ENCODE measurements at regions not wholly inside any gene's neighbourhood (a gene's known extent, or its start where the extent isn't known, plus 50 kb on each side); places are given as distances from the start of the nearest gene placed in this dataset.

DNA sequence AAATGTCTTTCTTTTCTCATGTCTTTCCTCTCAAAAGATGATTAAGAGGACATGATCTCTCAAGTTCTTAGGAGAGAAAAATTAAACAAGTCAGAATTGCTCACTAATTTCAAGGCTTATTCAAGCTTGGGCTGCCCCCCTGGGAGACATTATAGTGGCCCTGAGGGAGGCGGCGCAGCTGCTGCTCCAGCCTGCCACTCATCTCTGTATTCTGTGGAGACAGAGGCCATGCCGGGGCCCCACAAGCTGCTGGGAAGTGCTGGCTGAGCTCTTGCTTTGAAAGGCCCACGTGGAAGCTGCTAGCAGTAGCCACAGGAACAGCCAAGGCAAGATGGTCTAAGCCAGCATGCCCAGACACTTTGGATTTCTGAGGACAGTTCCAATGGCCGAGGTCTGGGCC, 267.4 kb downstream of the LNPK start:
- H3K36me3 ChIP-seq = no peaks in the 10 kb centered on the region
- no peaks in the 10 kb centered on the region for H3K4me1 ChIP-seq
- no peak overlapping the region for H3K4me3 ChIP-seq
- no peaks in the 10 kb centered on the region for H3K9me3 ChIP-seq
- TF ChIP-seq EP300 (IDR thresholded peaks at IDR 0.05) = no peak
- TF ChIP-seq POLR2A (IDR thresholded peaks at IDR 0.05) = no peak
- TF ChIP-seq POLR2AphosphoS5 (IDR thresholded peaks at IDR 0.05) = no peak
- TF ChIP-seq, protein P1, sequence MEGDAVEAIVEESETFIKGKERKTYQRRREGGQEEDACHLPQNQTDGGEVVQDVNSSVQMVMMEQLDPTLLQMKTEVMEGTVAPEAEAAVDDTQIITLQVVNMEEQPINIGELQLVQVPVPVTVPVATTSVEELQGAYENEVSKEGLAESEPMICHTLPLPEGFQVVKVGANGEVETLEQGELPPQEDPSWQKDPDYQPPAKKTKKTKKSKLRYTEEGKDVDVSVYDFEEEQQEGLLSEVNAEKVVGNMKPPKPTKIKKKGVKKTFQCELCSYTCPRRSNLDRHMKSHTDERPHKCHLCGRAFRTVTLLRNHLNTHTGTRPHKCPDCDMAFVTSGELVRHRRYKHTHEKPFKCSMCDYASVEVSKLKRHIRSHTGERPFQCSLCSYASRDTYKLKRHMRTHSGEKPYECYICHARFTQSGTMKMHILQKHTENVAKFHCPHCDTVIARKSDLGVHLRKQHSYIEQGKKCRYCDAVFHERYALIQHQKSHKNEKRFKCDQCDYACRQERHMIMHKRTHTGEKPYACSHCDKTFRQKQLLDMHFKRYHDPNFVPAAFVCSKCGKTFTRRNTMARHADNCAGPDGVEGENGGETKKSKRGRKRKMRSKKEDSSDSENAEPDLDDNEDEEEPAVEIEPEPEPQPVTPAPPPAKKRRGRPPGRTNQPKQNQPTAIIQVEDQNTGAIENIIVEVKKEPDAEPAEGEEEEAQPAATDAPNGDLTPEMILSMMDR (IDR thresholded peaks at IDR 0.05) = no peak
- H3K27me3 ChIP-seq = no peaks in the 10 kb centered on the region
- DNase-seq (peak in 1 of 2 donors; percentile 15), ATAC-seq (ENCODE audit: low FRiP score in 2 of 2) (no peak)
- H3K27ac ChIP-seq = no peak overlapping the region
- WGBS, 2 donors = 60 to 70% methylated on average over 5 of the region's 5 CpGs

DNA sequence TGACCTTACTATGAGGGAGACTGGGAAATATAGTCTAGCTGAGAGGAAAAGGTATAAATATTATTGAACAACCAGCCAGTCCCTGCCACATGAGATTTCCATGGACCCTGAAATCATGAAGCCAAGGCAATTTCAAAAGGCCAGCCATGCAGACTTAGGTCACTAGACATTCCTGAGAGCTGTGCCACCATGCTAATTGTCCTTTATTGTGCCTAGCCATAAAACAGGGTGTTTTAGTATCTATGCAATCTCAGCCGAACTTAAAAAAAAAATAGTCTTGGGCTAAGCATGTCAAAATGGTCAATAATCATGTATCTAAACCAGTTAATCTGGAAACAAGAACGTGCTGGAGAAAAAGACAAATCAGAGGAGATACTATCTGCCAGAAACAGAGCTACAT, 269.5 kb downstream of the LNPK start:
- WGBS, 2 donors = 71 to 73% methylated on average over 2 of the region's 2 CpGs
- no peak overlapping the region for H3K4me3 ChIP-seq
- DNase-seq (no peak), ATAC-seq (ENCODE audit: low FRiP score in 2 of 2) (no peak)
- H3K27me3 ChIP-seq = no peaks in the 10 kb centered on the region
- H3K9me3 ChIP-seq = no peaks in the 10 kb centered on the region
- no peak for TF ChIP-seq POLR2AphosphoS5 (IDR thresholded peaks at IDR 0.05)
- no peak for TF ChIP-seq POLR2A (IDR thresholded peaks at IDR 0.05)
- no peak for TF ChIP-seq EP300 (IDR thresholded peaks at IDR 0.05)
- TF ChIP-seq, protein P1 (IDR thresholded peaks at IDR 0.05) = no peak
- H3K36me3 ChIP-seq = no peaks in the 10 kb centered on the region
- H3K27ac ChIP-seq = no peak overlapping the region
- H3K4me1 ChIP-seq = no peaks in the 10 kb centered on the region

DNA sequence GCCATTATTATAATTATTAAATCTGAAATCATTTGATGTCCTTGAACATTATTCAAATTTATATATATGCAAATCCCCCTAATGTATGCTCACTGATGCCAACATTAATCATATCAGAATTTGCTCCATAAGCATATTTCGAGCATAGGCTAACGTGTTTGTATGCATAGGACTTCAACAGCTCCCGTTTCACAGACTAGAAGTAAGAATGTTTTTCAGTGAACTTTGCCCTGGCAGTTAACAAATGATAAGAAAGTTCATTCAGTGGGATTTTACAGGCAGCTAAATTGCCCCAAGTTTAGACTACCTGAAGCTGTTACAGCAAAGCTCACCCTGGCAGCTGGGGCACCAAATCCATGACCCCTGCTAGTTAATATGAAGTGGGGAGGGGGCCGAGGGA, 272.0 kb downstream of the LNPK start:
- WGBS, 2 donors = 40 to 45% methylated on average over 4 of the region's 4 CpGs
- Histone ChIP-seq H3K27me3 (no peaks in the 10 kb centered on the region), H3K27ac (no peak overlapping the region), H3K9me3 (no peaks in the 10 kb centered on the region), H3K4me1 (no peaks in the 10 kb centered on the region), H3K4me3 (no peak overlapping the region), H3K36me3 (no peaks in the 10 kb centered on the region)
- DNase-seq (no peak), ATAC-seq (ENCODE audit: low FRiP score in 2 of 2) (no peak)
- TF ChIP-seq POLR2A (IDR thresholded peaks at IDR 0.05) = no peak
- no peak for TF ChIP-seq EP300 (IDR thresholded peaks at IDR 0.05)
- TF ChIP-seq, protein P1 (IDR thresholded peaks at IDR 0.05) = no peak
- no peak for TF ChIP-seq POLR2AphosphoS5 (IDR thresholded peaks at IDR 0.05)

DNA sequence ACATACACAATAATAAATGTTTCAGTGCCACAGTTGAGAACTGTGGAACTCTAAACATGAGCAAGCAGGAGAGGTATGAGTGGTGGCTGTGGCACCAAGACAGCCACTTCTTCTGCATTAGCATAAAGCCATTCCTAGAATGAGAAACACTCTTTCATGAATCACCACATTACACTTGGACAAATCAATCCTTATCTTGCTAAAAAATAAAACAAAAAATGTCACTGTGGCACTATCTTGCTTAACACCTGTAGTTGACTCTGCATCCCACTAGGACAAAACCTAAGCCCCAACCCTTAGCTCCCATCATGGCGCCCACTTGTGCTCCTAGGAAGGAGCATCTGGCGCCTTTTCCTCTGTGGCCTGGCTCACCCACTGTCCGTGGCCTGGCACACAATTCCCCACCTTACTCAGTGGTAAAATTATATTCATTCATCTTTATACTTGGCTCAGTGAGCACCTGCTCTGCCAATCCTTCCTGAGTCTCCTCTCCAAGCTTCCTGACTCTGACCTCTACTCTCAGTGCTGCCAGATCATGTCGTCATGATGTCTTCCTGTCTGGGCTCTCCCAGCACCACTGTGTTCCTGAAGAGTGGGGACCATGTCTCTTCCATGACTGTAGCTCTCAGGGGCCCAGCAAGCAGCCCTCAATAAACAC, 272.9 kb downstream of the LNPK start:
- WGBS, 2 donors = 78 to 84% methylated on average over 4 of the region's 4 CpGs
- no peaks in the 10 kb centered on the region for H3K9me3 ChIP-seq
- no peaks in the 10 kb centered on the region for H3K4me1 ChIP-seq
- no peaks in the 10 kb centered on the region for H3K36me3 ChIP-seq
- TF ChIP-seq POLR2AphosphoS5 (IDR thresholded peaks at IDR 0.05) (no peak), EP300 (IDR thresholded peaks at IDR 0.05) (no peak)
- TF ChIP-seq, protein P1 (IDR thresholded peaks at IDR 0.05) = no peak
- no peak overlapping the region for H3K27ac ChIP-seq
- no peak for ATAC-seq (ENCODE audit: low FRiP score in 2 of 2)
- no peak overlapping the region for H3K4me3 ChIP-seq
- DNase-seq = no peak
- H3K27me3 ChIP-seq = no peaks in the 10 kb centered on the region

DNA sequence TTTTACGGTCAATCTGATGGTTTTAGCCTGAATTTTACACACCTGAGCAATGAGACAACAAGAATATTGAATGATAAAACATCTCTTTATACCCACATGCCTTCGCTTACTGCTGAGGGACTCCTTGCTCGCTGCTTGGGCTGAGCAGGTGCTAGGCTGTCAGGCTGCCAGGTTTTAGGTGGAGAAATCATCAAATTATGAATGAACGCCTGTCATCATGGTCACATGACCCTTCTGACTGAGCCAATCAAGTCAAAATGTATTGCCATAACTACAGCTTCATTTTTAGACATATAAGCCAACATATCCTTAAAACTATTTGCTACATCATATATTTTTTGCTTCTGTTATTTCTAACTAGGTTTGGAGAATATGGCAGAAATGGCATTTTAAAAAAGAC, 274.0 kb downstream of the LNPK start:
- Histone ChIP-seq H3K4me3 (no peak overlapping the region), H3K9me3 (no peaks in the 10 kb centered on the region), H3K4me1 (no peaks in the 10 kb centered on the region), H3K27ac (no peak overlapping the region), H3K27me3 (no peaks in the 10 kb centered on the region), H3K36me3 (no peaks in the 10 kb centered on the region)
- DNase-seq (no peak), ATAC-seq (ENCODE audit: low FRiP score in 2 of 2) (no peak)
- TF ChIP-seq EP300 (IDR thresholded peaks at IDR 0.05) (no peak), POLR2A (IDR thresholded peaks at IDR 0.05) (no peak)
- 84% methylated on average over 4 of the region's 4 CpGs for WGBS, 2 donors
